ENCODE measurements at regions not wholly inside any gene's neighbourhood (a gene's known extent, or its start where the extent isn't known, plus 50 kb on each side); places are given as distances from the start of the nearest gene placed in this dataset.

- no peak overlapping the region for H2AFZ ChIP-seq (ENCODE audit: low read length)
- H3K9me2 ChIP-seq (ENCODE audit: insufficient read depth, low read length): no peaks in the 10 kb centered on the region
- BruUV-seq (replicated peaks): no TSS peak
- no peak for DNase-seq (ENCODE audit: low spot score)
- H3K27ac ChIP-seq (ENCODE audit: low read depth, low read length, poor library complexity, severe bottlenecking): no peak overlapping the region
- no peaks in the 10 kb centered on the region for H3K36me3 ChIP-seq (ENCODE audit: insufficient read depth, low read length)
- TF ChIP-seq EZH2phosphoT487 (IDR thresholded peaks at IDR 0.05; ENCODE audit: borderline replicate concordance, low read depth, low read length) (no peak), CTCF (conservative IDR thresholded peaks at IDR 0.05; ENCODE audit: low read length) (no peak)
- intact Hi-C loops (cut with micrococcal nuclease; ENCODE audit: unreplicated experiment): no loop called here
- ChIA-PET POLR2A (no interaction called here), CTCF (ENCODE audit: unreplicated experiment) (no interaction called here)
- no peak overlapping the region for H3K4me2 ChIP-seq (ENCODE audit: low read length)
- H3K4me1 ChIP-seq (ENCODE audit: insufficient read depth, low read length, poor library complexity, severe bottlenecking): no peaks in the 10 kb centered on the region
- no peak overlapping the region for H3K4me3 ChIP-seq (ENCODE audit: low read depth, low read length, poor library complexity, severe bottlenecking)
- no peaks in the 10 kb centered on the region for H3K9me3 ChIP-seq (ENCODE audit: low read length)
- H3K79me2 ChIP-seq (ENCODE audit: insufficient read depth, low read depth, low read length): no peaks in the 10 kb centered on the region
- no peaks in the 10 kb centered on the region for H4K20me1 ChIP-seq (ENCODE audit: insufficient read depth, low read length)
These were observed 417.7 kb upstream of the RBMS3 start for GRCh38 chr3:28863186-28863585.

GRCh38 chr3:28867836-28868235 lies 413.0 kb upstream of the RBMS3 start:
- no peak for DNase-seq (ENCODE audit: low spot score)
- H2AFZ ChIP-seq (ENCODE audit: low read length): no peak overlapping the region
- H3K9me2 ChIP-seq (ENCODE audit: insufficient read depth, low read length): no peaks in the 10 kb centered on the region
- no peak for TF ChIP-seq EZH2phosphoT487 (IDR thresholded peaks at IDR 0.05; ENCODE audit: borderline replicate concordance, low read depth, low read length)
- TF ChIP-seq CTCF (conservative IDR thresholded peaks at IDR 0.05; ENCODE audit: low read length): no peak
- H3K36me3 ChIP-seq (ENCODE audit: insufficient read depth, low read length): no peaks in the 10 kb centered on the region
- ChIA-PET POLR2A (interaction anchor here (0.7 to 2.6 kb wide), 3 partner anchors 11 to 105 kb away, joined by 3 to 6 read pairs (median 3); no protein-coding TSS in a partner anchor), CTCF (ENCODE audit: unreplicated experiment) (no interaction called here)
- no peak overlapping the region for H3K27ac ChIP-seq (ENCODE audit: low read depth, low read length, poor library complexity, severe bottlenecking)
- no peaks in the 10 kb centered on the region for H4K20me1 ChIP-seq (ENCODE audit: insufficient read depth, low read length)
- BruUV-seq (replicated peaks): no TSS peak
- H3K9me3 ChIP-seq (ENCODE audit: low read length): no peaks in the 10 kb centered on the region
- H3K4me2 ChIP-seq (ENCODE audit: low read length): no peak overlapping the region
- H3K79me2 ChIP-seq (ENCODE audit: insufficient read depth, low read depth, low read length): no peaks in the 10 kb centered on the region
- H3K4me3 ChIP-seq (ENCODE audit: low read depth, low read length, poor library complexity, severe bottlenecking): no peak overlapping the region
- H3K4me1 ChIP-seq (ENCODE audit: insufficient read depth, low read length, poor library complexity, severe bottlenecking): no peaks in the 10 kb centered on the region
- intact Hi-C loops (cut with micrococcal nuclease; ENCODE audit: unreplicated experiment): no loop called here

- no TSS peak for BruUV-seq (replicated peaks)
- TF ChIP-seq CTCF (conservative IDR thresholded peaks at IDR 0.05; ENCODE audit: low read length) (no peak), EZH2phosphoT487 (IDR thresholded peaks at IDR 0.05; ENCODE audit: borderline replicate concordance, low read depth, low read length) (no peak)
- Histone ChIP-seq H4K20me1 (ENCODE audit: insufficient read depth, low read length) (no peaks in the 10 kb centered on the region), H3K79me2 (ENCODE audit: insufficient read depth, low read depth, low read length) (no peaks in the 10 kb centered on the region), H2AFZ (ENCODE audit: low read length) (no peak overlapping the region), H3K9me2 (ENCODE audit: insufficient read depth, low read length) (no peaks in the 10 kb centered on the region), H3K9me3 (ENCODE audit: low read length) (no peaks in the 10 kb centered on the region), H3K4me3 (ENCODE audit: low read depth, low read length, poor library complexity, severe bottlenecking) (no peak overlapping the region), H3K4me2 (ENCODE audit: low read length) (no peak overlapping the region), H3K4me1 (ENCODE audit: insufficient read depth, low read length, poor library complexity, severe bottlenecking) (no peaks in the 10 kb centered on the region), H3K27ac (ENCODE audit: low read depth, low read length, poor library complexity, severe bottlenecking) (no peak overlapping the region), H3K36me3 (ENCODE audit: insufficient read depth, low read length) (no peaks in the 10 kb centered on the region)
- no peak for DNase-seq (ENCODE audit: low spot score)
- ChIA-PET POLR2A (interaction anchor here (0.8 to 2.6 kb wide), 4 partner anchors 9 to 106 kb away, joined by 3 to 6 read pairs (median 3); no protein-coding TSS in a partner anchor), CTCF (ENCODE audit: unreplicated experiment) (no interaction called here)
- intact Hi-C loops (cut with micrococcal nuclease; ENCODE audit: unreplicated experiment): no loop called here
These were observed 412.0 kb upstream of the RBMS3 start for GRCh38 chr3:28868897-28869296.

Data from OCI-LY7 (cell line).